NCI-H82 treated with DMSO at 0.1 percent for 48 hours (cell line): ENCODE measurements at regions not wholly inside any gene's neighbourhood (a gene's known extent, or its start where the extent isn't known, plus 50 kb on each side); places are given as distances from the start of the nearest gene placed in this dataset.

ENCODE experiments used
- DNase-seq: peaks from one replicate; lab custom pipeline; 2025; ENCODE audit not compliant: unreplicated experiment; lab: John Stamatoyannopoulos, UW

DNA sequence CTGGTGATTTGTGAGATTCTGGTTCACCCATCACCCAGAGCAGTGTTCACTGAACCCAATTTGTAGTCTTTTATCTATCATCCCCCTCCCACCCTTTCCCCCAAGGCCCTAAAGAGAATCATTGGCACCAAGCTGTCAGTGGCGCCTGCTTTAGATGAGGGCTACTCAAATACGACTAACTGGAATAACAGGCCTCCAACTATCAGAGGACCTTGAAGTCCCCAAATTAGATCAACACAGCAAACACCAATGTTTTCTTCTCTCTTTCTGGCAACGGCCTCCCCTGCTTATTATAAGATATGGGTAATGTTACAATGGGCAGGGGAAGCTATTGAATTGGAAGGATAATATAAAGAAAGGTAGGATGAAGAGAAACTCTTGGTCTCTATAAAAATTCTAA is 232.3 kb downstream of the SCG2 start:
- DNase-seq = no peak

DNA sequence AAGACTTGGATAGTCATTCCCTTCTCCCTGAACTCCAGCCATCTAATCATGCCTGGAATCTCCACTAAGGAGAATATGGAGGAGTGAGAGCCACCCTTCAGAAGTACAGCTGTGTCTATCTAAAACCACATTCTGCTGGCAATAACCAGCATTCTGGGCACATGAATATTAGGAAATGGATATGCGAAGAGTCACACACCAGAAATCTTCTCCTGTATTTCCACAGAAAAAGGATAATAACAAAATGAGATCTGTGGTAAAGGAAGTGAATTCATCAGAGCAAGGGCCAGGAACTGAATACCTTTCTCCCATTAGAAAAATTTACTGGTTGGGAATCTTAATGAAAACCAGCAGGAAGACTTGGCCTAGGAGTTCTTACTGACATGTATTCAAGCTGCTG is 218.8 kb downstream of the SCG2 start:
- no peak for DNase-seq

DNA sequence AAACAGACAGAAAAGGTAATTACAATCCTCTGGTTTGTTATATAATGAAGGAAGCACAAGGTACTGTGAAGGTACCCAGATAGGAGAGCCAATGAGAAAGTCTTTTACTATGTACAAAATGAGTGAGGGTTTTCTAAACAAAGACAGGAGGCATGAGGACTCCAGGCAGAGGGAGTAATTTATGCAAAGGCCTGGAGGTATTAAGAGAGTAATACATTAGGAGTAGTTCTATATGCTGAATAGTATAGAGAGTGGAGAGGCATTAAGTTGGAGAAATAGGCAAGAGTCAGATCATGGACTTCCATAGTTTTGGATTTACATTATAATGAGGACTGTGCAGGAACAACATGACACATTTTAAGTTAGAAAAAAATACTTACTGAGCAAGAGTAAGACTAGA is 216.0 kb downstream of the SCG2 start:
- DNase-seq = no peak

DNA sequence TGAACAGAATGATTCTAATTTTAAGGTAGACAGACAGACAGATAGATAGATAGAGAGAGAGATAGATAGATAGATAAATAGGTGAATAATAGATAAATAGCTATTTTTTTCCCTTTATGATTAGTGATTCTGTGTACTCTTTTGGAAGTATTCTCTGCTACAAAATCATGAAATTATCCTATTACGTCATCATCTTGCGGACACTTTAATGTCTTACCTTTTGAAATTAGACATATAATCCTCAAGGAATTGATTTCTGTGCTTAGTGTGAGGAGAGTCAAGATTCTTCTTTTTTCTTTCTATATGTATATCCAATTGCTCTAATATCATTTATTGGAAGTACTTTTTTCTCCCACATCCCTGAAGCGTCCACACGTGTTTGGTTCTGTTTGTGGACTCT is 215.2 kb downstream of the SCG2 start:
- no peak for DNase-seq

DNA sequence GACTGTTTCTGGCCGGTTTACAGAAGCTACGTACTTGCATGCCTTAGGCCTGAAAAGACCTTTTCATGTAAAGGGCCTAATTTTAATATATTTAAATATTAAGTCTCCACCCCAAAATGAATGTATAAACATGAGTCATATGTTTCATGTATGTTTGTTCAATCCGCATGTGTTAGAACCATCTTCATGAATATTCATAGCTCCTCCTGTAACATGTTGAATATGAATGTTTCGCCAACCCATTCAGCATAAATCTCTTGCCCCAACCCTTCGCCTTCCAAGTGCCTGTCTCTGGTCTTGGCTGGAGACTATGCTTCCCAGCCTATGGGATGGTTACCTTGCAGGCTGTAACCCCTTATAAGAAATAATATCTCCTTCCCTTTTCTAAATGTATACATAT is 212.5 kb downstream of the SCG2 start:
- no peak for DNase-seq

DNA sequence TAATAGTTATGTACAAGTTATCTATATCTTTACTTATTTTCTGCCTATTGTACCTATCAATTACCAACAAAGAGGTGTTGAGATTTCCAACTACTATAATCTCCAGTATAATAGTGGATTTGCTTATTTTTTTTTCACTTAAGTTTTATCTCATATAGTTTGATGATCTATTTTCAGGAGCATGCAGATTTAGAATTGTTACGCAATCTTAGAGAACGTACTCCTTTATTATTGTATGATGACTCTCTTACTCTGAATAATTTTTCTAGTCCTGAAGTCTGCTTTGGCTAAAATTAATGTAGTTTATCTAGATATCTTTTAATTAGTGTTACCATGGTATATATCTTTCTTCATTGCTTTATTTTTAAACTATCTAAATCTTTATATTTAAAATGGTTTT is 205.2 kb downstream of the SCG2 start:
- no peak for DNase-seq

DNA sequence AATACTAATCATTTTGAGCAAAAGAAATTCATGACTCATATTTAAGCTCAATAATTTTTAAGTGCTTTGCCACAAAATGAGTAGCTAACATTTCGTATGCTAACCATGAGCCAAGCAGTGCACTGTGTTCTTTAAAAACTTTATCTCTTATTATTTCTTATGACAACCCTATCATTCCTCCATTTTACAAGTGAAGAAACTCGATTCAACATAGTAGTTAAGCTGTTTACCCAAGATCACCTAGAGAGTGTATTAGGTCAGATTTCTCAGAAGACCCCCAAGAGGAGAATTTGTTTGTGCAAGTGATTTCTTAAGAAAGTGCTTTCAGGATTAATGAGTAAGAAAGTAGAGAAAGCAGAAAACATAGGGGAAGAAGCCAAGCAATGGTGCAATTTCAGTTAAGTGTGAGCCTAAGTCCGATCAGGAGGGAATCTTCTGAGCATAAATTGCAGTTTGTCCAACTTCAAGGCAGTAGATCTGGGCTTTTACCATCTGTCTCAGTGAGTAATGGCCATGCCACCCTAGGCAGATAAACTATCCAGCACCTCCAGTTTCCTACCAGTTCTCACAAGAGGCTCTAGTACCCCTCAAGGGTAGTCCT is 202.7 kb downstream of the SCG2 start:
- DNase-seq = no peak

DNA sequence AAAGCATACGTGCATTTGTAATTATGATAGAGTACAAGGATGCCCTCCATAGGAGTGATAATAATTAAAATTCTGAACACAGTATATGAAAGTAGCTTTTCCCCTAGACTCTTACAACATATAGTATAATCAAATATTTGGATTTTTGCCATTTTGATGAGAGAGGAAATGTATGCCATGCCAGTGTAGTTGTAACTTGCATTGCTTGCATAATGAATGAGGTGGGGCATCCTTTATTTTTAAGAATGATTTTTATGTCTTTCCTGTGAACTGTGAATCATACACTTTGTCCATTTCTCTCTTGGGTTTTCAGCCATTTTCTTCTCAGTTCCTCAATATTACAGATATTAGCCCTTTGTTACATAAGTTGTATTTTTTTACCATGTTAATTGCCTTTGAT is 197.5 kb downstream of the SCG2 start:
- DNase-seq = no peak

DNA sequence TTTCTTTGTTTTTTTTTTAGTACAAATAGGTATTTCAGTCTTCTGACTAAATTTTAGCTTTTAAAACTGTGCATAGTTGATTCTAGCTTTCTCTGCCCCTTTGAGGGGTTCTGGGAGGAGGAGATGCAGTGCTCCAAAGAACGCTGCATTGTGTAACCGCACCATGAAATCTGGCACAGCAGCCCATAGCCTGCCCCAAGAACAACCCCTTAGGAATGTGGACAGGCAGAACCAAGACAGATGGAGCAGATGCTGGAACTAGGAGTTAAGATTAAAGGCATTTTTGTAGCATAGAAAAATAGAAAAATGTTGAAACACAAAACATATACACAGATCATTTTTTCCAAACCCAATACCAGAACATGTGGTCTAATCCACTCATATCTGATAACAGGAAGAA is 187.5 kb downstream of the SCG2 start:
- no peak for DNase-seq

DNA sequence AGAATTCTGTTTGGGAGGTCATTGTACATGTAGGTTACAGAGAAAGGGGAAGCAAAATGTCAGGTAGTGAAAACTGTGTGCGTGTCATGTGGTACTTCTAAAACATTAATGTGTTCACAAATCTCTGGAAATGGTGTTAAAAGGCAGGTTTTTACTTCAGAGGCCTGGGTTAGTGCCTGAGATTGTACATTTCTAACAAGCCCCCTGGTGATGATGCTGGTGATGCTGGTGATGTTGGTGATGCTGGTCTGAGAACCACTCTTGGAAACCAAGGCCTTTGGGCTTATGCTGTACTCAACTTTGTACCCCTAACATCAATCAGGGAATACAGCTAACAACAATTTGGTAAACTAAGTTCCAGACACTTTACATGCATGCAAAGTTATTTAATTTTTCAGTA is 187.1 kb downstream of the SCG2 start:
- DNase-seq = no peak

DNA sequence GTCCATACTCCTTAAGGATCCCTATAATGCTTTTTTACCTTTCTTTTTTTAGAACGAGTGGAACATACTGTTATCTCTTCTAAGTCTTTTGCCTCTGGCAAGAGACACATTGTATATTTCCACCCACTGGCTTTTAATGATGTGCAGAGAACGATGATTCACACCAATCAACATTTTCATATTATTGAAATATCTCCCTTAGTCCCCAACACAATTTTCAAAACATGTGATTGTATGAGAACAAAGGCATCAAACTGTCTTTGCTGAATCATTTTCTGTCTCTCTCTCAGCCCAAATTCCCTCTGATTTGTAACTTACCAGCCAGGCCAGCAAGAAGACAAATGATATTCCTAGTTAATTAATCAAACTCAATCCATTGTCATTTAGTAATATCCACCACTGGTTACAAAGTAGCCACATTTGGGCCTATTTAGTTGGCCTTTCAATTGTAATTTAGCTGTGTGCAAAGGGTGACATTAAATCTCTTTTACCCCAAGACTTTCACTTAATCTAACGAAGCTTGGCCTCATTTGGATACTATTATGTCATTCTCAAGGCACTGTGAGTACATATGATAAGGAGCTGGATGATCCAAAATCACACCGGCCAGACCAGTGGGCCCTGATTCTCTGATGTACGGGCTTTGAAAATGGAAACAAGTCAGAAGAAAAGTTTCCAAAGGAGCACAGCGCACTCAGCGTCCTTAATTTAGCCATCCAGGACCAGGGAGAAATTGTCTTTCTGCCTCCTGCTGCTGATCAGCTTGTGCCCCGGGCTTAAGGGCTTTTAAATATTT is 185.1 kb downstream of the SCG2 start:
- no peak for DNase-seq

DNA sequence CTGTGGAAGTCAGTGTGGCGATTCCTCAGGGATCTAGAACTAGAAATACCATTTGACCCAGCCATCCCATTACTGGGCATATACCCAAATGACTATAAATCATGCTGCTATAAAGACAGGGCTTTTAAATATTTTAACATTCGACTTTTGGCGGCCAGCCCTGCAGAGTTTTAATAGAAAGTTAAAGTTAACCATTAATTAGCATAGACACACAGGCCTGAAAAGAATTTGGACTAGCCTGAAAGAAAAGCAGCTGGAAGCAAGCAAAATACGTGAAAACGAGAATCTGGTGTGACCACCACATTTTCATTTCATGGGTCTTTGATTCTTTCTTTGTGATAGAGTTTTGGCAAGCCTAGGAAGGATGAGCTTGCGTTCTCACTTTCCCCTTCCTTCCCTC is 184.0 kb downstream of the SCG2 start:
- no peak for DNase-seq

DNA sequence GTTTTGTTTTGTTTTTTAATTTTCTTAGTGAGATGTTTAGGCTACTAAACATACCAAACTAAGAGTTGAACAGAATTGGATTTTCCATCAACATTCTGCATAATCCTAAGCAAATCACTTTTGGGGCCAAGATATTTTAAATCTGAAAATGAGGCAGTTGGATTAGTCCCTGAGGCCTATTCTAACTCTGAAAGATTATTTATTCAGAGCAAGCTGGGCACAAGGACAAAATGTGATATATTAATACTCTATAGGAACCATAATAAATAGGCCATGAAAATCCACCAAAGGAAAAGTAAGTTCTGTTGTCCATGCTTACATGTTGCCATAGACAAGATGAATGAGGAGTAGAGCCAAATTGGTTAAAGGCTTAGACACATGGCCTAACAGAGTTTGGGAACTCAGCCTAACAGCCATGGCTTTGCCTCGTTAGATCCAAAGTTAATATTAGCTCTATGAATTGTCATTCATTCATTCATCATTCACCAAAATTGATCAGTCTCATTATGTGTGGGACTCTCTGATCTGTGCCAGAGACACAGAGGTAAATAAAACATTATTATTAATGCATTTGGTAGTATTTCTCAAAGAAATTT is 183.5 kb downstream of the SCG2 start:
- DNase-seq = no peak

DNA sequence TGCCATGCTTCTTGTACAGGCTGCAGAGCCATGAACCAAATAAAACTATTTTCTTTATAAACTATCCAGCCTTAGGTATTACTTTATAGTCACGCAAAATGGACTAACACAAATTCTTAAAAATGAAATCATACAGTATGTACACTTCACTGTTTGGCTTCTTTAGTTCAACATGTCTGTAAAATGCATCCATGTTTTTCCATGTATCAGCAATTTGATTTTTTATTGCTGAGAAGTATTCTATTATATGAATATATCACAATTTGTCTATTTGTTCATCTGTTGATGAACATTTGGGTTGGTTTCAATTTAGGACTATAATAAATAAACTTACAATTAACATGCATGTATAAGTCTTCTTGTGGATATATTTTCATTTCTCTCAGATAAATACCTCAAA is 182.1 kb downstream of the SCG2 start:
- no peak for DNase-seq

DNA sequence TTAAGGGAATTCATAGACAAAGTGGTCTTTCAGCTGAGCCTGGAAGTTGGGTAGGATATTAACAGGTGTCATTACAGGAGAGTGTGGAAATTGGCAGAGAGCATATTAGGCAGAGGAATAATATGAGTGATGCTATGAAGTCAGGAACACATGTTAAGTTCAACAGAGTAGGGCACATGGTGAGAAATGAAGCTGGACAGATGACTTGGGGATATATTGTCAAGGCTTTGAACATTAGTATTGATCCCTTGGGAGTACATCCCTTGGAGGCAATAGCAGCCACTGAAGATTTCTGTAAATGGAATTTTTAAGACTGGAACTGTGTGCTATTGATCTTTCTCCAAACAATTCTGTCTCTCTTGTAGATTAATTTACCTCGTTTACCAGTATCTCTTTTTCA is 170.7 kb downstream of the SCG2 start:
- no peak for DNase-seq

DNA sequence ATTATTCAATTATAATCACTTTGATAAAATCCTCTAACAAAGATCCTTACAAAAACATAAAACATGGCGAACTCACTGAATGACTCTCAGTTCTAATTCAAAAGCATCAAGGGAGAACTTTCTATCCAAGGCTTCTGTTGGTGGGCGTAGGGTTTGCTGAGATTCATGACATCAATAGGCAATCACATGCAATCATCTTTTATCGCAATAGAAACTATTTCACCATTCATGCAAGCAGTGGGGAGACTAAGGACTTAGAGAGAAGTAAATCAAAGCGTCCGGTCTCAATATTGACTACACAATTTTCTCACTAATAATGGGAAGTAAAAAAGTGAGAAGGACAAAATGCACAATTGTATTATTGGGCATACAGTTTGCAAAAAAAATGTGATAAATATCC is 168.7 kb downstream of the SCG2 start:
- no peak for DNase-seq

DNA sequence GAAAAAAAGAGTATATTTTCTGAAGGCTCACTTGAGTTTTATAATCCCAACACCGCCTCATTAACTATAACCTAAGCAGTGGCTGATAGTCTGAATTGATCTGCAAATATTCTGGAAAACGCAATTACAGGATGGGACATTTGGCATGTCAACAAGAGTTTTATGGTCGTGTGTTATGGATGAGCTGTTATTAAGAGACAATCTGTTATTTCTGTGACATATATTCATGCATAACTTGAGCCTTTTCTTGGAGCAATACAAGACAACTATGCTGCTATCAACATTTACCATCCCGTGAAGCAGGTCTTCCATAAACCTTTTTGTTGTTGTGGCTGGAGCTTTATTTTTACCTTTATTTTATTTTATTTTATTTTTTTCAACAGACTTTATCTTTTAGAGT is 164.4 kb downstream of the SCG2 start:
- no peak for DNase-seq

DNA sequence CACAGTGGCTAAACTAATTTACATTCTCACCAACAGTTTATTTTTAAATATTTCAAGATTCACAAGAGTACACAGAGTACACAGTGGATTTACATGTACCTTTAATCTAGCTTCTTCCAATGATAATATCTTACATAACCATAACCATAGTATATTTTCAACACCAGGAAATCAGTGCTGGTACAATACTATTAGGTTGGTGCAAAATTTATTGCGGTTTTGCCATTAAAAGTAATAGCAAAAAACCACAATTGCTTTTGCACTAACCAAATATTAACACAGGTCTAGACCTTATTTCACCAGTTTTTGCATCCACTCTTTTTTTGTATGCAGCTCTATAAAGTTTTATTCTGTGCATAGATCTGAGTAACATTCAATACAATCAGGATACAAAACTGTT is 163.0 kb downstream of the SCG2 start:
- DNase-seq = no peak

DNA sequence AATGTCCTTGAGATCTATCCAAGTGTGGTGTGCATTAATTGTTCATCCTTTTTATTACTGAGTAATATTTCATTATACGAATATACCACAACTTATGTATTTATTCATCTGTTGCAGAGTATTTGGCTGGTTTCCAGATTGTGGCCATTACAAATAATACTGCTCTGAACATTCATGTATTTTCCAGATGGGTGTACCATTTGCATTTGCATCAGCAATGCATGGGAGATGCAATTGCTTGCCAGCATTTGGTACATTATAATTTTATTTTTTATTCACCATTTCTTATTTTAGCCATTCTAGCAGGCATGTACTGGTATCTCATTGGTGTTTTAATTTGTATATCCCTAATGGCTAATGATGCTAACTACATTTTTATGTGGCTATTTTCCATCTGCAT is 162.4 kb downstream of the SCG2 start:
- DNase-seq = no peak

DNA sequence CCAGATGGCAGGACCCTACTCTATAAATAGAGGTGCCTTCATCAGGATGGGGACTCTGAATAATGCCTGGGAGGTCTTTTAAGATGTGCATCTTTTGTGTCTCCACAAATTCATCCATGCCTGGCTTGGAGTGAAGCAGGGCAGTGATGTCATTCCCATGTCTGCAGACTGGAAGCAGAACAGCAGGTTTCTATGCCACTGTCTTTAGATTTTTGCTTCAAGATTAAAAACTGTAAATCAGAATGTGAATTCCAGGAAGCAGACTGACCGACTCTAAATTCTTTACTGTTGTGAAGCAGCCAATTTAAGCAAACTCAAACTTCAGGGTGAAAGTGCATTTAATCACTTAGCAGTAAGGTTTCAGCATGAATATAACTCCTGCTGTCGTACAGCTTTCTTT is 159.3 kb downstream of the SCG2 start:
- DNase-seq = no peak

DNA sequence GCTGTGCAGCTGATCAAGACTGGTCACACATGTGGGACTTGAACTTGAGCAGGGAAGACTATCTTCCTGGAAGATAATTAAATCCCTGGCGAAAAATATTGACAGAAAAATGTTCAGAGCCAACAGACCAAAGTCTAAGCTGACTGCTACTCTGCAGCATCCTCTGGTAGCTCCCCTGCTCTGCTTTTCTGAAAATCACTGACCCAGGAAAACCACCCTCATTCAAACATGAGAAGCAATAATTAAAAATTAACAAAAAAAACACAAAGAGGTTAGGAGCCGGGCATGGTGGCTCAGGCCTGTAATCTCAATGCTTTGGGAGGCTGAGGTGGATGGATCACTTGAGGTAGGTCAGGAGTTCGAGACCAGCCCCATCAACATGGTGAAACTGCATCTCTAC is 151.9 kb downstream of the SCG2 start:
- no peak for DNase-seq

DNA sequence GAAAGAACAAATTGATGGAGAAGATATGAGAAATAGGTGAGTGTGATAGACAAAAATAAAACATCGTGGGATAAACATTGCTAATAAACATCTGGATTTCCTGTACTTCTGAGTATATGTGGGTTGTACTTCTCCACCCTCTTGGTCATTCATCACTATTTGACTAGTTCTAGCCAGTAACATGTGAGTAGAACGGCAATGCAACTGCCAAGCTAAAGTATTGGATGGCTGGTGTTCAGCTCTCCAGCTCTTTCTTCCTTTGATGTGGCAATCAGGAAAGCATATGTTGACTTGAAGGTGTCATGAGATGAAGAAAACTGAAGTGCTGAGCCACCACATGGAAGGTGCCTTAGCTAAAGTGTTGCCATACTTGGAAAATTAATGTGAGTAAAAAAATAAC is 144.9 kb downstream of the SCG2 start:
- no peak for DNase-seq
